ENCODE measurements at regions not wholly inside any gene's neighbourhood (a gene's known extent, or its start where the extent isn't known, plus 50 kb on each side); places are given as distances from the start of the nearest gene placed in this dataset.

GRCh38 chr3:75075158-75075557 is 460.7 kb upstream of the CNTN3 start:
- no peak overlapping the region for H4K91ac ChIP-seq (ENCODE audit: insufficient read depth, low read depth, low read length)
- no peaks in the 10 kb centered on the region for H3K9me1 ChIP-seq (ENCODE audit: insufficient read depth, low read length)
- no peak overlapping the region for H3K56ac ChIP-seq (ENCODE audit: extremely low read depth, insufficient read depth, low read length)
- H3K4me1 ChIP-seq (ENCODE audit: control insufficient read depth, insufficient read depth, low read length) = no peaks in the 10 kb centered on the region
- H3K14ac ChIP-seq (replicated peaks; ENCODE audit: low read depth, low read length) = no peak overlapping the region
- no peak overlapping the region for H3K4ac ChIP-seq (ENCODE audit: low read depth, low read length)
- no peak overlapping the region for H4K8ac ChIP-seq (ENCODE audit: low read depth in 2 of 2, low read length in 2 of 2)
- in situ Hi-C loops (cut with MboI; ENCODE audit: low sequenced_read_pairs) (no loop called here), intact Hi-C loops (cut with micrococcal nuclease) (no loop called here), dilution Hi-C loops (cut with HindIII; ENCODE audit: low sequenced_read_pairs, unreplicated experiment) (no loop called here)
- no peak overlapping the region for H2BK20ac ChIP-seq (ENCODE audit: low read depth, low read length)
- no peaks in the 10 kb centered on the region for H4K20me1 ChIP-seq (ENCODE audit: insufficient read depth, low read length)
- no peak overlapping the region for H3K18ac ChIP-seq (ENCODE audit: low read depth, low read length)
- H3K79me1 ChIP-seq (ENCODE audit: low read depth in 1 of 2, low read length in 2 of 2) = no peaks in the 10 kb centered on the region
- H2BK5ac ChIP-seq (ENCODE audit: low read depth, low read length, poor library complexity, severe bottlenecking) = no peak overlapping the region
- no peak overlapping the region for H3K23ac ChIP-seq (ENCODE audit: low read depth, low read length)
- POLR2A ChIA-PET (ENCODE audit: unreplicated experiment) = no interaction called here
- H3K27ac ChIP-seq (ENCODE audit: insufficient read depth, low read length) = no peak overlapping the region
- no peak overlapping the region for H3K4me2 ChIP-seq (ENCODE audit: low read depth, low read length)
- H3K36me3 ChIP-seq (ENCODE audit: control insufficient read depth, insufficient read depth, low read length) = no peaks in the 10 kb centered on the region
- ATAC-seq (ENCODE audit: low read depth) (no peak), DNase-seq (no peak)
- H2BK120ac ChIP-seq (ENCODE audit: low read depth, low read length) = no peak overlapping the region
- no peak overlapping the region for H2AK5ac ChIP-seq (ENCODE audit: low read depth, low read length)
- no peak overlapping the region for H4K5ac ChIP-seq (ENCODE audit: low read depth, low read length)
- H2BK15ac ChIP-seq (ENCODE audit: low read depth, low read length) = no peak overlapping the region
- no peak overlapping the region for H2AFZ ChIP-seq (replicated peaks; ENCODE audit: low read length, poor library complexity)
- BruUV-seq (replicated peaks) = no TSS peak
- no CpG with 5 or more reads among the region's 1 CpG for WGBS, 2 experiments (ENCODE audit: extremely low coverage in 2 of 2, insufficient read length in 1 of 2)
- H2AK9ac ChIP-seq (replicated peaks; ENCODE audit: low read depth, low read length, poor library complexity) = no peak overlapping the region
- no peak overlapping the region for H3K4me3 ChIP-seq (ENCODE audit: insufficient read depth, low read depth, low read length)
- CTCF ChIA-PET = no interaction called here
- TF ChIP-seq MAFK (IDR thresholded peaks at IDR 0.05; ENCODE audit: low read depth, low read length) (peak; percentile 70), RAD21 (IDR thresholded peaks at IDR 0.05; ENCODE audit: low read length) (no peak), RFX5 (IDR thresholded peaks at IDR 0.05; ENCODE audit: low read depth, low read length) (no peak), CEBPB (IDR thresholded peaks at IDR 0.05; ENCODE audit: low read depth, low read length) (no peak)
- H3K9me3 ChIP-seq (ENCODE audit: control insufficient read depth, insufficient read depth, low read length) = 0 out of 2 replicates have a peak, but pooled peaks cover 2% of the 10 kb centered on the region
- no peak overlapping the region for H3K9ac ChIP-seq (ENCODE audit: low read depth, low read length)
- H3K27me3 ChIP-seq (ENCODE audit: control insufficient read depth, insufficient read depth, low read length) = no peaks in the 10 kb centered on the region

Measured in IMR-90 (cell line).